ENCODE measurements at regions not wholly inside any gene's neighbourhood (a gene's known extent, or its start where the extent isn't known, plus 50 kb on each side); places are given as distances from the start of the nearest gene placed in this dataset.

GRCh38 chr3:5464649-5465048 is 277.1 kb downstream of the EDEM1 start:
- TF ChIP-seq SPI1 (IDR thresholded peaks at IDR 0.05; ENCODE audit: borderline replicate concordance, low read depth, low read length) = peak; percentile 76
- no peak for TF ChIP-seq ZC3H4 (CRISPR knock-in tag; IDR thresholded peaks at IDR 0.05; ENCODE audit: borderline replicate concordance)
- TF ChIP-seq LCOR (CRISPR knock-in tag; IDR thresholded peaks at IDR 0.05) = no peak
- TF ChIP-seq KDM5B (IDR thresholded peaks at IDR 0.05; ENCODE audit: insufficient replicate concordance, low read depth, low read length) = no peak
- no peak for TF ChIP-seq ZNF197 (CRISPR knock-in tag; IDR thresholded peaks at IDR 0.05; ENCODE audit: low read depth)
- no peak for TF ChIP-seq NBN (IDR thresholded peaks at IDR 0.05; ENCODE audit: low read depth)
- ATAC-seq (no peak), DNase-seq (ENCODE audit: extremely low read depth in 1 of 4, low spot score in 3 of 4) (no peak), FAIRE-seq (no peak)
- Histone ChIP-seq H4K20me1 (replicated peaks; ENCODE audit: control insufficient read depth, insufficient read depth, low read length) (no peaks in the 10 kb centered on the region), H3K79me2 (ENCODE audit: control insufficient read depth, insufficient read depth, low read length) (no peaks in the 10 kb centered on the region), H3K36me3 (ENCODE audit: control insufficient read depth, insufficient read depth, low read length) (no peaks in the 10 kb centered on the region), H3K4me2 (ENCODE audit: insufficient read depth, low read length) (no peak overlapping the region), H3K9me1 (ENCODE audit: control insufficient read depth, insufficient read depth, low read length) (no peaks in the 10 kb centered on the region), H2AFZ (ENCODE audit: low read depth, low read length) (0 out of 2 replicates have a peak overlapping the region, but pooled peaks have one; percentile 8), H3K4me1 (replicated peaks in 1 of 2; ENCODE audit: control insufficient read depth in 2 of 2, insufficient read depth in 2 of 2, low read length in 2 of 2) (no peaks in the 10 kb centered on the region; a peak in 2 of 5 replicates), H3K4me3 (no peak overlapping the region), H3K9me3 (replicated peaks; ENCODE audit: control insufficient read depth, insufficient read depth, low read depth, low read length) (no peaks in the 10 kb centered on the region), H3K9ac (ENCODE audit: insufficient read depth in 1 of 2, low read depth in 2 of 2, low read length in 2 of 2) (no peak overlapping the region), H3K27ac (ENCODE audit: extremely low read depth, low read depth, low read length) (no peak overlapping the region), H3K27me3 (ENCODE audit: control insufficient read depth in 2 of 2, insufficient read depth in 2 of 2, low read length in 2 of 2) (no peaks in the 10 kb centered on the region)
- BruUV-seq (replicated peaks) = no TSS peak
- intact Hi-C loops (cut with micrococcal nuclease) (no loop called here), in situ Hi-C loops (cut with MboI) (no loop called here)
- POLR2A ChIA-PET = no interaction called here
- CTCF ChIA-PET (ENCODE audit: low intra/inter-chr PET ratio) = no interaction called here
- 56% methylated on average over 4 of the region's 4 CpGs for WGBS (ENCODE audit: insufficient coverage, low coverage, missing lambda C conversion rate)

- H4K20me1 ChIP-seq (replicated peaks; ENCODE audit: control insufficient read depth, insufficient read depth, low read length) = no peaks in the 10 kb centered on the region
- no peak overlapping the region for H3K4me2 ChIP-seq (ENCODE audit: insufficient read depth, low read length)
- H3K27me3 ChIP-seq (ENCODE audit: control insufficient read depth in 2 of 2, insufficient read depth in 2 of 2, low read length in 2 of 2) = no peaks in the 10 kb centered on the region
- BruUV-seq (replicated peaks) = no TSS peak
- no peaks in the 10 kb centered on the region for H3K9me3 ChIP-seq (replicated peaks; ENCODE audit: control insufficient read depth, insufficient read depth, low read depth, low read length)
- FAIRE-seq (no peak), ATAC-seq (no peak), DNase-seq (ENCODE audit: extremely low read depth in 1 of 4, low spot score in 3 of 4) (no peak)
- 0 out of 2 replicates have a peak overlapping the region, but pooled peaks have one; percentile 8 for H2AFZ ChIP-seq (ENCODE audit: low read depth, low read length)
- no peak overlapping the region for H3K27ac ChIP-seq (ENCODE audit: extremely low read depth, low read depth, low read length)
- 57% methylated on average over 3 of the region's 3 CpGs for WGBS (ENCODE audit: insufficient coverage, low coverage, missing lambda C conversion rate)
- intact Hi-C loops (cut with micrococcal nuclease) (no loop called here), in situ Hi-C loops (cut with MboI) (no loop called here)
- no peaks in the 10 kb centered on the region for H3K79me2 ChIP-seq (ENCODE audit: control insufficient read depth, insufficient read depth, low read length)
- no peaks in the 10 kb centered on the region for H3K36me3 ChIP-seq (ENCODE audit: control insufficient read depth, insufficient read depth, low read length)
- no peak overlapping the region for H3K4me3 ChIP-seq
- POLR2A ChIA-PET = interaction anchor here (1.3 kb wide), 1 partner anchor 10 kb away, joined by 6 read pairs; no protein-coding TSS in a partner anchor
- no peaks in the 10 kb centered on the region for H3K9me1 ChIP-seq (ENCODE audit: control insufficient read depth, insufficient read depth, low read length)
- CTCF ChIA-PET (ENCODE audit: low intra/inter-chr PET ratio) = no interaction called here
- no peak overlapping the region for H3K9ac ChIP-seq (ENCODE audit: insufficient read depth in 1 of 2, low read depth in 2 of 2, low read length in 2 of 2)
- no peaks in the 10 kb centered on the region; a peak in 2 of 5 replicates for H3K4me1 ChIP-seq (replicated peaks in 1 of 2; ENCODE audit: control insufficient read depth in 2 of 2, insufficient read depth in 2 of 2, low read length in 2 of 2)
- TF ChIP-seq PTBP1 (IDR thresholded peaks at IDR 0.05; ENCODE audit: low read depth, low read length) (no peak), DIDO1 (tag; IDR thresholded peaks at IDR 0.05; ENCODE audit: low read depth) (no peak), THRA (IDR thresholded peaks at IDR 0.05) (no peak), U2AF1 (optimal IDR thresholded peaks at IDR 0.05; ENCODE audit: low read depth, low read length) (no peak), HMG20A (CRISPR knock-in tag; conservative IDR thresholded peaks at IDR 0.05) (no peak), FOXK2 (conservative IDR thresholded peaks at IDR 0.05 in 1 of 2, IDR thresholded peaks at IDR 0.05 in 1 of 2; ENCODE audit: low read depth in 2 of 2) (no peak), ZNF408 (CRISPR knock-in tag; IDR thresholded peaks at IDR 0.05; ENCODE audit: low read depth) (no peak), ATF1 (CRISPR knock-in tag; IDR thresholded peaks at IDR 0.05) (no peak), ATF1 (tag; IDR thresholded peaks at IDR 0.05) (no peak), ARID3A (IDR thresholded peaks at IDR 0.05; ENCODE audit: borderline replicate concordance, low read depth, low read length) (no peak)
Measured at GRCh38 chr3:5465183-5465582, 277.7 kb downstream of the EDEM1 start.
